ENCODE measurements at regions not wholly inside any gene's neighbourhood (a gene's known extent, or its start where the extent isn't known, plus 50 kb on each side); places are given as distances from the start of the nearest gene placed in this dataset.

GRCh38 chr1:106621853-106622252, 434.6 kb upstream of the PRMT6 start:
- intact Hi-C loops (cut with micrococcal nuclease): no loop called here

- intact Hi-C loops (cut with micrococcal nuclease): loop anchor here (5.0 kb wide), 1 partner anchor 980 kb away; no protein-coding TSS in a partner anchor
These were observed 418.9 kb upstream of the PRMT6 start for GRCh38 chr1:106637566-106637965.

DNA sequence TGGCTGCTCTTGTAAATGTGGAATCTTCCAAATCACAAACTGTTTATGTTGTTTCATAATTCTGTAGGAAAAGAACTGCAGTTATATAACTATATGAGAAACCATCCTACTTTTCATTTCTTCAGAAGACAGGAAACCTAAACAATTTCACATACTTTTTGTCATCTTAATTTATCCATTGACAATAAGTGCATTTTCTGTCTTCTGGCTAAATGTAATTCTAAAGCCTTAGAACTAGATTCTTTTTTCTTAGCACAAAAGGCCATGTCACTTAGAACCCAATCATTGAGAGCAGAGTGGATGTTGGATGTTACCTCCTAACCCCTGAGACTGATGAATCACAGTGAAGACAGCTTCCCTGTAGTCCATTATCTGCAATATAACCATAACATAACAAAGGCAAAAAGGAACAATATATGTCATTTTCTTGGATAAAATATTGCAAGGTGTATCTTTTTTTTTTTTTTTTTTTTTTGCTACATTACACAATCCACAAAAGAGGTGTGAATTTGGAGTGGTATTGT, 410.2 kb upstream of the PRMT6 start:
- intact Hi-C loops (cut with micrococcal nuclease): no loop called here

GRCh38 chr1:106646816-106647215, 409.7 kb upstream of the PRMT6 start:
- intact Hi-C loops (cut with micrococcal nuclease): no loop called here

DNA sequence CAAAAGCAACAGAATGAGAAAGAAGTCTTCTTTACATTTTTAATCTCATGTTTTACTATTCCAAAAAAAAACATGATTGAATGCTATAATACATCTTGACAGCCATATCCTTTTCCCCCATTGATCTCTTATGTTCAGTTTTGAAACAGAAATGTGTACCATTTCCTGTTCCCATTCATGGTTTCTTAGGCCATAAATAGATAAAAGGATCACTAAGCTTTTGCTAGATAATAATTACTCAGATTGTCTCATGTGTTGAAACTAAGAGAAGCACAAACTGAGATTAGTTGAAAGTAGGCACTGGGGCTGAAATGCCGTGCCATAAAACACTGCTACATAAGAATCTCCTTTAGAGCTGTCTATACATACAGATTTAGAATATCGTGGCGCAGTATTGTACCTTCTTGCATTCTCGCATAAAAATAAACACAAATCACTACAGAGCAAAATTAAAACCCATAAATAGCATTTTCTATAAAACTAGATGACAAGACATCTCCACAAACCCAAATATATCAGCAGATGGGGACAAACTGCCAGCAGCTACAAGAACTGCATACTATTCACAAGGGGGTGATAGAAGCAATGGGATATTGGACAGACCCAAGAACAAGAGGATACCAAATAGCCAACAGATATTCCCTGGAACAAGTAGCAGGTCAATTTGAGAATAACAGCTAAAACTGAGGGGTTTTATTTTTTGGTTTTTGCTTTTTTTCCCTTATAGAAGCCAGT, 405.3 kb upstream of the PRMT6 start:
- intact Hi-C loops (cut with micrococcal nuclease): no loop called here

DNA sequence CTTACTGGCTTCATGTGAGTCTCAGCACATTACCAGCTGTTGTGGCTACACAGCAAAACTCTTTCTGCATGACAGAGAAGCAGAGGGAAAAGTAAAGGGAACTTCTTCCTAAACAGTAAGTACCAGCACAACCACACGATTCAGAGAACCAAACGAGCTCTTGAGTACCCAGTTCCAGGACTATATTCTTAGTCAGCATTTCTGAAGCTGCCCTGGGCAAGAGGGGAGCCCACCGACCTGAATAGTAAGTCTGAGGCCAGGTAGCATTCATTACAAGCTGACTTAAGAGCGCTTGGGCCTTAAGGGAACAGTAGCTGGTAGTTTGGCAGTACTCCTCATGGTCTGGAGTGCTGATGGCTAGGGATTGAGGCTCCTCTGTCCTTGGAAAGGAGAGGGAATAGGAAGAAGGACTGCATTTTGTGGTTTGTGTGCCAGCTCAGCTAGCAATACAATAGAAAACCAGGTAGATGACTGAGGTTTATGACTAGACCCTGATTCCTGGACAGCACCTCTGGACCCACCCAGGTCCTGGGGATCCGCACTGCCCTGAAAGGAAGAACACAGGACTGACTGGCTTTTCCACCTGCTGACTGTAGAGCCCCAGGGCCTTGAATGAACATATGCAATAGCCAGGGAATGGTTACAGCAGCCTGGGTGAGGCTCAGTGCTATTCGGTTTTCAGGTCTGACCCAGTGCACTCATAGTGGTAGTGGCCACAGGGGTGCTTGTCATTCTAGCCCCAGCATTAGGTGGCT, 396.8 kb upstream of the PRMT6 start:
- intact Hi-C loops (cut with micrococcal nuclease): no loop called here

DNA sequence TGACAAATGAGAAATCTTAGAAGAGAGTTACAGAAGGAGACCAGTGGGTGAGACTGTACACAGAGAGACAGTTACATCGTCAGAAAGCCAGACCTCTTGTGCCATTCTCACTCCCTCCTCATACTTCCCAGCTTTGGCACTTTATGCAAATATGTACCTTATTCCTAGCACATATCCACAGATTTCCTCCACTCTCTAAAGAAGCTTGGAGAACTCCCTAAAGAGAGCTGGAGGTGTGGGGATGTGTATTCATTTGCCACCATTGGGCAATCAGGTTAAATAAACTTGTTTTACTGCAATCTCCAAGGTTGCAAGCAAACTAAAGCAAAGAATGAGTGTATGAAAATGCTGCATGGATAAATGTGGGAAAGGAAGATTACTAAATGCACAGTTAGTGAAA, 380.9 kb upstream of the PRMT6 start:
- intact Hi-C loops (cut with micrococcal nuclease): no loop called here

DNA sequence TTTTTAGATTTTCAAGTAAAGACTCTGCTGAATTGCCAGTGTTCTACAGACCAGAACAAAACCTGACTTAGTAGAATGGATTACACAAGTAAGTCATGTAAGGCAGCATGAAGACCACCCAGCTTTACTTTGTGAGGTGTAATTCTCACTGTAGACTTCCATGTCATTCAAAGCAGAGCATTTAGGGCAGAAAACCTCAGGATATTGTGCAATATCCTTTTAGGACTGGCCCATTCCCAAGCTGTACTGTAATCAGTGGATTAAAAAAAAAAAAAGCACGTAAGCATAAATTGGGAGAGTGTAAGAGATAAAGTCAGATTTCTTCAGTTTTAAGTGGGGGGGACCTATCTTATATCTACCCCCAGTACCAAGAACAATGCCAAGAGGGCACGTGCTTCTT, 380.5 kb upstream of the PRMT6 start:
- intact Hi-C loops (cut with micrococcal nuclease): no loop called here

- intact Hi-C loops (cut with micrococcal nuclease): no loop called here
These were observed 379.3 kb upstream of the PRMT6 start for GRCh38 chr1:106677181-106677580.

GRCh38 chr1:106677721-106678120, 378.8 kb upstream of the PRMT6 start:
- intact Hi-C loops (cut with micrococcal nuclease): no loop called here

DNA sequence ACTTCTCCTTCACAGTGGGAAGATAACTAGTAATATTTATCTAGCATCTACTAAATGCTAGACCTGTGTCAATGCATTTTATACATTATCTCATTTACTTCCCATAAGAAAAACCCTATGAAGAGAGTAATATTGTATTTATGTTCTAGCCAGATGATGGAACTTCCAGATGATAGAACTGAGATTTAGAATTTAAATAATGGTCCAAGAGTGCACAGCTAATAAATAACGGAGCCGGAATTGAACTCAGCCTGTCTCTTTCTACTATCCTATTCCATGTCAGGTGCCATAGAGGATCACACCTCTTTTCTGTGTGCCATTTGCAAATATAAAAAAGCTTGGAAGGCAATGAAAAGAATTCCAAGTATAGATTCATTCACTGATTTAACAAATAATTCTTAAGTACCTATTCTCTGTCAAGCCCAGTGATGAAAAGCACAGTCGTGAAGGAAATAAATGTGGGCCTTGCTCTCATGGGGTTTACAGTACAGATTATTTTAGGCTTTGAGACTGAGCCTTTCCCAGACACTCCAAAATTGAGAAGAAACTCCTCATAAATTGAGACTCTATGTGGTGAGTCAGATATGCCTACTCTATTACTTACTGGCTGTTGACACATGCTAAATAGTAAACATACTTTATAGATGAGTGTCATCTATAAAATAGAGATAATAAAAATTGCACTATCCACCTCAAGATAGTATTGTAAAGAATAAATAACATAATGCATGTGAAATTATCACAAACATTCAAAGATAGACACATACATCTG, 378.0 kb upstream of the PRMT6 start:
- intact Hi-C loops (cut with micrococcal nuclease): no loop called here

GRCh38 chr1:106680216-106680615, 376.3 kb upstream of the PRMT6 start:
- intact Hi-C loops (cut with micrococcal nuclease): no loop called here

GRCh38 chr1:106680776-106681344, 375.6 kb upstream of the PRMT6 start:
- intact Hi-C loops (cut with micrococcal nuclease): no loop called here

GRCh38 chr1:106681939-106682522, 374.4 kb upstream of the PRMT6 start:
- intact Hi-C loops (cut with micrococcal nuclease): no loop called here

- intact Hi-C loops (cut with micrococcal nuclease): no loop called here
These were observed 368.0 kb upstream of the PRMT6 start for GRCh38 chr1:106688446-106688845.

GRCh38 chr1:106698660-106699059, 357.8 kb upstream of the PRMT6 start:
- intact Hi-C loops (cut with micrococcal nuclease): no loop called here

DNA sequence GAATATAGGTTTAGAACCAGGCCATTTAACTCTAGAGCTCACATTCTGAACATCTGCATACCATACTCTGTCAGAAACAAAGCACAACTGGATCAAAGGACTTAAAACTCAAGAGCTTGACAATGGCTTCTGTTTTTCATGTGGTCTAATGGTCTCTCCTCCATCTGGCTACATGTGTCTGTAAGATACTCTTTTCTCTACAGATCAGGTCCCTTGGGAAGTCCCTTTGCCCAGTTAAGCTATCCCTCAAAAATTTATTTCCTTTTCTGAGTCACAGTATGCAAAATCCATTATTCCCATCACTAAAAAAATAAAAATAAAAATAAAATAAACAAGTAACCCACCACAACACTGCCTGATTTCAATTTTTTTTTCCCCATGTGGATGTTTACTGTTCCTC, 357.0 kb upstream of the PRMT6 start:
- intact Hi-C loops (cut with micrococcal nuclease): no loop called here

DNA sequence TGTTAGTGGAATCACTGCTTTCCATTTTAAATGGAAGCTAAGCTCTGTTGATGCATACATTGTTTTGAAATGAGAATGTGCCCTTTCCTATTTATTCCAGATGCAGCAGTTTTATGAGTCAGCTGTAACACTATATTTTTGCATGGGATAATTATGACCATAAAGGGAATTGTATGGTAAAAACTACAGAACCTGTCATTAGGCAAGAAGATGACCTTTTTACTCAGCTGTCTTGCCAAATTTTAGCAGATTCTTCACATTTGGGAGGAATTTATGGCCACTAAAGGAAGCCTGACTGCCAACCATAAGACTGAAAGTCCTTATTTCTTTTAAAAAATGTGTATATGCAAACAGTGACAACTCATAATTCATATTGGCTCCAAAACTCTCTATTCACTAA, 356.3 kb upstream of the PRMT6 start:
- intact Hi-C loops (cut with micrococcal nuclease): no loop called here

- intact Hi-C loops (cut with micrococcal nuclease): no loop called here
These were observed 350.5 kb upstream of the PRMT6 start for GRCh38 chr1:106705971-106706370.

- intact Hi-C loops (cut with micrococcal nuclease): no loop called here
These were observed 338.9 kb upstream of the PRMT6 start for GRCh38 chr1:106717591-106717990.

DNA sequence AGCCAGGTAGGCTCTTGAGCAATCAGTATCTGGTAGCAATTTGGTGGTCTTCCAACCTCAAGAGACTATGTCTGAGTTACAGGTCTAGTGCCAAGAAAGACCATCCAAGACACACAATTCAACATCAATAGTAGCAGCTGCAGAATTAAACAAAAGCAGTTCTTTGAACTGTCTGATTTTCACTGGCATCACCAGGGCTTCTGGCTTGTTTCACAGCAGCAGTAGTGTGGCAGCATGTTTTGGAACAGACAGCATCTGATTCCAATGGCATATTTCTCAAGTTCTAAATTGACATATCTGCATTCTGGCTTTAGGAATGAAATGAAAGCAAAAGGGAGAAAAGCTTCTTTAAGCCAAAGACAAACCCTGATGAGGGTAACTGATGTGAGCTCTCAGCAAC, 334.7 kb upstream of the PRMT6 start:
- intact Hi-C loops (cut with micrococcal nuclease): no loop called here
